Upper lobe of left lung (tissue), 6 donors: ENCODE measurements at regions not wholly inside any gene's neighbourhood (a gene's known extent, or its start where the extent isn't known, plus 50 kb on each side); places are given as distances from the start of the nearest gene placed in this dataset.

Source experiments
- ATAC-seq, 2 donors: fragments of 200-7000 bp; cut with Tn5 transposase; one replicate each; pipeline ENCODE4 v1.9.1; 2022; ENCODE audit warnings: mild to moderate bottlenecking in 2 of 2, moderate library complexity in 2 of 2; ENCODE audit not compliant: low FRiP score in 2 of 2
- DNase-seq, 2 donors: peaks; one replicate each; pipeline ENCODE4 v3.0.0-alpha.2; 2019 to 2020
- H3K27ac ChIP-seq, 4 donors: fragments of 200-600 bp; sonication (generic); one replicate each; pipeline ENCODE4 v1.5.1; 2016 to 2019
- H3K27me3 ChIP-seq, 4 donors: fragments of 200-600 bp; sonication (generic); one replicate each; pipeline ENCODE4 v1.5.1; 2017 to 2019
- H3K36me3 ChIP-seq, 4 donors: fragments of 200-600 bp; sonication (generic); one replicate each; pipeline ENCODE4 v1.5.1; 2016 to 2019
- H3K4me1 ChIP-seq, 4 donors: fragments of 200-600 bp; sonication (generic); one replicate each; pipeline ENCODE4 v1.5.1; 2018 to 2019
- H3K4me3 ChIP-seq, 4 donors: fragments of 200-600 bp; sonication (generic); one replicate each; pipeline ENCODE4 v1.5.1; 2017 to 2019; ENCODE audit warnings: mild to moderate bottlenecking in 2 of 4, moderate library complexity in 1 of 4
- H3K9me3 ChIP-seq, 4 donors: fragments of 200-600 bp; sonication (generic); one replicate each; pipeline ENCODE4 v1.5.1; 2018 to 2019
- EP300 ChIP-seq, 4 donors: sonication (generic); formaldehyde crosslinking; IDR thresholded peaks; one replicate each; pipeline ENCODE4 v1.5.1; 2017; ENCODE audit warnings: antibody characterized with exemption in 4 of 4, control low read depth in 2 of 4
- POLR2A ChIP-seq, 4 donors: fragments of 450-650 bp; IDR thresholded peaks; one replicate each; pipeline ENCODE4 v1.5.1; 2016 to 2017; ENCODE audit warnings: antibody characterized with exemption in 4 of 4, mild to moderate bottlenecking in 2 of 4
- POLR2AphosphoS5 ChIP-seq, 2 donors: sonication (generic); formaldehyde crosslinking; IDR thresholded peaks; one replicate each; pipeline ENCODE4 v1.5.1; 2017; ENCODE audit warnings: antibody characterized with exemption in 2 of 2
- WGBS, 2 donors: methylation state at CpG; one replicate each; pipeline ENCODE4 v1.1.5; 2017 to 2018; 5-methylcytosine and 5-hydroxymethylcytosine counted together
- TF ChIP-seq, protein P1 (sequence below), 6 experiments: fragments of 450-650 bp in 4 of 6; fragments of 200-600 bp in 2 of 6; sonication (generic) in 2 of 6; IDR thresholded peaks; one replicate each; pipeline ENCODE4 v1.5.1; 2016 to 2019; ENCODE audit warnings: antibody characterized with exemption in 6 of 6
- donor health status: DM: no; HTN: no; CAD: no; lungs with moderate emphysema.
- donor health status: DM: no; HTN: yes; CAD: no; lungs with severe emphysema.

DNA sequence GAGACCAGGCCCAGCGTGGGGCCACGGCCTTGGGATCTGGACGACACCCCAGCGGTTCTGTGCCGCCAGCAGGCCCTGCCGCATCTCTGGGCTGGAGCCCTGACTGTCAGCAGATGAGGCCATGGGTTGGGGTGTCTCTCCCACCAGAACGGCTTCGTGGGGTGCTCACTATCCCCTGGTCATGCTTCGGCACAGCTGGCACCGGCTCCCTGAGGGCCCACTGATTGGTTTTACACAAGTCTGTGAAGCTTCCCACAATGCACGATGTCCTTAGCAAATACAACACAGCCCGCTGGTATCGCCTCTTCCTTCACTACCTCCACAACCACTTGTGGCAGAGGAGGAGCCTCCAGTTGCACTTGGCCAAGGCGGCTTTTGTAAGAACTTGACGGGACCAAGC lies 94.3 kb downstream of the THBS2 start:
- Histone ChIP-seq H3K9me3 (no peaks in the 10 kb centered on the region), H3K27ac (no peak overlapping the region), H3K27me3 (no peaks in the 10 kb centered on the region), H3K4me1 (peaks cover 6 to 18% (median 10%) of the 10 kb centered on the region in 4 donors), H3K36me3 (no peaks in the 10 kb centered on the region), H3K4me3 (no peak overlapping the region)
- DNase-seq, result no peak
- ATAC-seq, result no peak
- TF ChIP-seq, protein P1, sequence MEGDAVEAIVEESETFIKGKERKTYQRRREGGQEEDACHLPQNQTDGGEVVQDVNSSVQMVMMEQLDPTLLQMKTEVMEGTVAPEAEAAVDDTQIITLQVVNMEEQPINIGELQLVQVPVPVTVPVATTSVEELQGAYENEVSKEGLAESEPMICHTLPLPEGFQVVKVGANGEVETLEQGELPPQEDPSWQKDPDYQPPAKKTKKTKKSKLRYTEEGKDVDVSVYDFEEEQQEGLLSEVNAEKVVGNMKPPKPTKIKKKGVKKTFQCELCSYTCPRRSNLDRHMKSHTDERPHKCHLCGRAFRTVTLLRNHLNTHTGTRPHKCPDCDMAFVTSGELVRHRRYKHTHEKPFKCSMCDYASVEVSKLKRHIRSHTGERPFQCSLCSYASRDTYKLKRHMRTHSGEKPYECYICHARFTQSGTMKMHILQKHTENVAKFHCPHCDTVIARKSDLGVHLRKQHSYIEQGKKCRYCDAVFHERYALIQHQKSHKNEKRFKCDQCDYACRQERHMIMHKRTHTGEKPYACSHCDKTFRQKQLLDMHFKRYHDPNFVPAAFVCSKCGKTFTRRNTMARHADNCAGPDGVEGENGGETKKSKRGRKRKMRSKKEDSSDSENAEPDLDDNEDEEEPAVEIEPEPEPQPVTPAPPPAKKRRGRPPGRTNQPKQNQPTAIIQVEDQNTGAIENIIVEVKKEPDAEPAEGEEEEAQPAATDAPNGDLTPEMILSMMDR (IDR thresholded peaks at IDR 0.05), result no peak
- TF ChIP-seq EP300 (IDR thresholded peaks at IDR 0.05), result no peak
- WGBS, 2 donors, result 92 to 93% methylated on average over 6 to 15 of the region's 15 CpGs

DNA sequence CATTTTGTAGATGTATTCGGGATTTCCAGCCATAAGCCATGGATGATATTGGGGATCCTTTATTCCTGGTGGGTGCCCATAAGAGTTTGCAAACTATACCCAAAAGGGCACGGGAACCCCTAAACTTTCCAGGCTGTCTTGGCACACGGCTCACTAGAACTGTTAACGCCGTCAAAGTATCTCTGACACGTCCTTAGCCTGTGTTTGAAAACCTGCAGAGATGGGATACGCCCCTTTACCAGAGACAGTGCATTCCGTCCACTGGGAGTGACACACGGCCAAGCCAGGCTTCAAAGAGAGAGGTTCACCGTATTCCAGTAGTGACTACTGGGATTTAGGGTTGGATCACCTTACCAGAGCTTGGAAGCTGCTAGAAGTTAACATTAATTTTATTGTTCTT lies 95.0 kb downstream of the THBS2 start:
- no peak for TF ChIP-seq POLR2A (IDR thresholded peaks at IDR 0.05)
- TF ChIP-seq EP300 (IDR thresholded peaks at IDR 0.05), result no peak
- TF ChIP-seq POLR2AphosphoS5 (IDR thresholded peaks at IDR 0.05), result no peak
- TF ChIP-seq, protein P1 (IDR thresholded peaks at IDR 0.05), result no peak
- no peak for ATAC-seq
- peak overlapping the region in 1 of 4 donors; percentile 1 for H3K27ac ChIP-seq
- H3K4me3 ChIP-seq, result no peak overlapping the region
- 67 to 79% methylated on average over 10 of the region's 10 CpGs for WGBS, 2 donors
- H3K27me3 ChIP-seq, result no peaks in the 10 kb centered on the region
- no peak for DNase-seq
- H3K36me3 ChIP-seq, result no peaks in the 10 kb centered on the region
- H3K9me3 ChIP-seq, result no peaks in the 10 kb centered on the region
- peaks cover 6 to 18% (median 10%) of the 10 kb centered on the region in 4 donors for H3K4me1 ChIP-seq

DNA sequence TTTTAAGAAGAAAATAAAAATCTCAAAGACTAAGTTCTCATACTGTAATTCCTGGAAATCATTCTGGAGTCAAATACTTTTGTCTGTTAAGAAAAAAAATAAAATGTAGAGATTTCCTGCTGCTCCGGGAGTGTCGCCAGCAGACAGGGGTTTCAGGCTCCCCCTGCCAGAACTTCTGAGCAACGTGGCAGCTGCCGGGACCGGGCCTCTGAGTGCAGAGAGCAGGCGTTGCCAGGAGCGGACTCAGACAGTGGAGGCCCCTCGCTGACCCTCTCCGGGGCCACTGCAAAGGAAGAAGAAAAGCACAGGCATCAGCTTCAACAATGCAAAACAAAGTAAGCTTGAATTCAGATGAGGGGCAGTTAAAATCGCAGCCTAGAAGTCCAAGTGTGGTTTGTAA lies 95.5 kb downstream of the THBS2 start:
- no peak for TF ChIP-seq EP300 (IDR thresholded peaks at IDR 0.05)
- TF ChIP-seq POLR2AphosphoS5 (IDR thresholded peaks at IDR 0.05), result no peak

DNA sequence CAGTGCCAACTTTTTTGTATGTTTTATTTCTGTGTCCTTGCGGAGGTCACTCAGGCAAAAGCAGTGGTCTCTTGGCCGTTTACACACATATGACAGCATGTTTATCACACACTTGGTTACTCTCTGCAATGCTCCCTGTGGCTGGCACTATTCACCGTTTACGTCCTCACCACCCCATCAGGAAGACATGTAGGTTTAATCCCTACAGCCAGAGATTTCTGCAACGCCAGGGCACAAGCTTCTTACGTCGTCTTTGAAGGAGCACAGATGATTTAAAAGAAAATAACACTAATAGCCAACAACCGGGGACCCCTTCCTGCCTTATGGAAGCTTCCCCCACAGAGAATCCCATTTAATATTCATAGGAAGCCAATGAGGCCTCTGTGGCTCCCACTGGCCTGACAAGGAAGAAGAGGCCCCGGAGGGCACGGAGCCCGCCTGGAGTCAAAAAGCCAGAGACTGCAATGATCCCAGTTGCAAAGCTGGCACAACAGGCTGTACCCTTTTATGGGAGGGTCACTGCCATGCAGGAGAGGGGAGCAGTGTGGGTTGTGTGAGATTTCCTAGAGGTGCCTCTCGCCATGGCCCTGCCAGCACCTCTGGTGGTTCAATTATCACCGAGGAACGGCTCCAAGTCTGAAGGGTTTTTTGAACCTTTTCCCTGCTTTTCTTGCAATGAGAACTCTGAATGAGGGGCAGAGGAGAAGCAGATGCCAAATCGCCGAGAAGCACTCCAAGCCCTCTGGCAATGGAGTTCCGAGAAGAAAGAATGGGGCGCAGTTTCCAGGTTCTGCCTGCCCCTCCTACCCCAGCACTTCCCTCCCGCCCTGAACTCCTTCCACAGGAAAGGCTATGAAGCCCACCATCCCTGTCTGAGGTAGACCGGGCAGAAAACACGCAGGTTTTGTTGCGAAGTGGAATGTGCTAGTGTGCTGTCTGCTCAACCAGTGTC lies 96.2 kb downstream of the THBS2 start:
- Histone ChIP-seq H3K36me3 (no peaks in the 10 kb centered on the region), H3K4me3 (no peak overlapping the region), H3K4me1 (peaks cover 6 to 14% (median 7%) of the 10 kb centered on the region in 4 donors), H3K9me3 (no peaks in the 10 kb centered on the region), H3K27me3 (no peaks in the 10 kb centered on the region), H3K27ac (peak overlapping the region in 1 of 4 donors; percentile 1)
- WGBS, 2 donors, result 68 to 70% methylated on average over 22 of the region's 22 CpGs
- TF ChIP-seq POLR2A (IDR thresholded peaks at IDR 0.05), result no peak
- TF ChIP-seq, protein P1 (IDR thresholded peaks at IDR 0.05), result no peak
- TF ChIP-seq EP300 (IDR thresholded peaks at IDR 0.05), result no peak
- no peak for TF ChIP-seq POLR2AphosphoS5 (IDR thresholded peaks at IDR 0.05)
- no peak for DNase-seq
- no peak for ATAC-seq

More for the DNA sequence above, 95.5 kb downstream of the THBS2 start:
- H3K4me1 ChIP-seq, result peaks cover 6 to 18% (median 9%) of the 10 kb centered on the region in 4 donors
- DNase-seq (no peak), ATAC-seq (peak in 1 of 2 donors; percentile 37)
- 9 to 25% methylated on average over 10 of the region's 10 CpGs for WGBS, 2 donors
- peak overlapping the region in 1 of 4 donors; percentile 1 for H3K27ac ChIP-seq
- H3K4me3 ChIP-seq, result no peak overlapping the region
- no peaks in the 10 kb centered on the region for H3K27me3 ChIP-seq
- H3K36me3 ChIP-seq, result no peaks in the 10 kb centered on the region
- no peaks in the 10 kb centered on the region for H3K9me3 ChIP-seq

DNA sequence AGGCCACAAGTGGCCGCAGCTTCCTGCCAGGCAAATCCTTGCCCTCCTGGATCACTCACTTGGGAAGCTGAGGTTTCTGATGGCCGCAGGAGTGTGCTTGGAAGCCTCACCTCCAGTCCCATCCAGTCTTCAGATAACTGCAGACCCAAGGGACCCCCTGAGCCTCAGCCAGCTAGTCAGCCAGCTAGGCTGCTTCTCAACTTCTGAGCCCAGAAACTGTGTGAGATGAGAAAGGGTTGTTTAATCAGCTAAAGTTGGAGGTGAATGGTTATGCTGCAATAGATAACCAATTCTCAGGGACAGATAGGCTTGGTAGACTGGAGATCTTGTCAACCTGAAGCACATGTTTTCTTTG lies 96.9 kb downstream of the THBS2 start:
- Histone ChIP-seq H3K9me3 (no peaks in the 10 kb centered on the region), H3K36me3 (no peaks in the 10 kb centered on the region), H3K27ac (no peak overlapping the region), H3K27me3 (no peaks in the 10 kb centered on the region), H3K4me1 (peaks cover 6 to 14% (median 7%) of the 10 kb centered on the region in 4 donors), H3K4me3 (no peak overlapping the region)
- no peak for ATAC-seq
- no peak for DNase-seq
- WGBS, 2 donors, result 83 to 100% methylated on average over 1 to 2 of the region's 2 CpGs
- TF ChIP-seq, protein P1 (IDR thresholded peaks at IDR 0.05), result no peak
- TF ChIP-seq EP300 (IDR thresholded peaks at IDR 0.05) (no peak), POLR2AphosphoS5 (IDR thresholded peaks at IDR 0.05) (no peak), POLR2A (IDR thresholded peaks at IDR 0.05) (no peak)
